DND-41 (cell line): ENCODE measurements at regions not wholly inside any gene's neighbourhood (a gene's known extent, or its start where the extent isn't known, plus 50 kb on each side); places are given as distances from the start of the nearest gene placed in this dataset.
"Not testable (repeated sequence)": the region's sequence is repeated elsewhere in the genome, so short reads cannot be mapped to it uniquely, and the experiment has no call there.

ENCODE experiments used
- CTCF ChIP-seq: IDR thresholded peaks from 2 replicates; pipeline ENCODE4 v1.5.1; 2012; ENCODE audit warnings: borderline replicate concordance, low read length, moderate library complexity, mild to moderate bottlenecking; ENCODE audit not compliant: poor library complexity, severe bottlenecking; ENCODE audit errors: extremely low read depth
- EZH2 ChIP-seq: IDR thresholded peaks from 3 replicates; pipeline ENCODE4 v1.6.1; 2012; ENCODE audit warnings: borderline replicate concordance, low read depth, mild to moderate bottlenecking, moderate library complexity, low read length, inconsistent platforms; ENCODE audit not compliant: severe bottlenecking

GRCh38 chr4:3606850-3607249 is 74.6 kb upstream of the LRPAP1 start:
- TF ChIP-seq CTCF, EZH2: not testable (repeated sequence)
